GM21528 (cell line): ENCODE measurements at regions not wholly inside any gene's neighbourhood (a gene's known extent, or its start where the extent isn't known, plus 50 kb on each side); places are given as distances from the start of the nearest gene placed in this dataset.

Experiments used
- ATAC-seq: cut with Tn5 transposase; IDR thresholded peaks from one replicate; pipeline ENCODE4 v1.9.1; 2021; ENCODE audit warnings: mild to moderate bottlenecking, moderate library complexity; ENCODE audit not compliant: unreplicated experiment, low FRiP score

- no peak for ATAC-seq
These were observed 61.0 kb upstream of the PITRM1 start for GRCh38 chr10:3233486-3233990.

GRCh38 chr10:3231951-3232730 lies 59.6 kb upstream of the PITRM1 start:
- ATAC-seq: no peak

GRCh38 chr10:3229815-3230214 lies 57.2 kb upstream of the PITRM1 start:
- ATAC-seq: no peak

GRCh38 chr10:3228629-3228945 lies 56.0 kb upstream of the PITRM1 start:
- ATAC-seq: no peak

- ATAC-seq: no peak
These were observed 54.6 kb upstream of the PITRM1 start for GRCh38 chr10:3226960-3227744.

- ATAC-seq: no peak
These were observed 53.0 kb upstream of the PITRM1 start for GRCh38 chr10:3225561-3225960.

- ATAC-seq: no peak
These were observed 51.7 kb upstream of the PITRM1 start for GRCh38 chr10:3224241-3224640.

GRCh38 chr10:3222626-3223025 lies 50.0 kb upstream of the PITRM1 start:
- no peak for ATAC-seq
